ENCODE measurements at regions not wholly inside any gene's neighbourhood (a gene's known extent, or its start where the extent isn't known, plus 50 kb on each side); places are given as distances from the start of the nearest gene placed in this dataset.

GRCh38 chr2:226117510-226118065 is 682.0 kb downstream of the IRS1 start:
- TF ChIP-seq CTCF (conservative IDR thresholded peaks at IDR 0.05): no peak
- no peak for TF ChIP-seq ZFX (IDR thresholded peaks at IDR 0.05)
